NCI-H82 treated with DMSO at 0.1 percent for 48 hours (cell line): ENCODE measurements at regions not wholly inside any gene's neighbourhood (a gene's known extent, or its start where the extent isn't known, plus 50 kb on each side); places are given as distances from the start of the nearest gene placed in this dataset.
"Not testable (repeated sequence)": the region's sequence is repeated elsewhere in the genome, so short reads cannot be mapped to it uniquely, and the experiment has no call there.

ENCODE experiments used
- DNase-seq: peaks from one replicate; lab custom pipeline; 2025; ENCODE audit not compliant: unreplicated experiment; lab: John Stamatoyannopoulos, UW

DNA sequence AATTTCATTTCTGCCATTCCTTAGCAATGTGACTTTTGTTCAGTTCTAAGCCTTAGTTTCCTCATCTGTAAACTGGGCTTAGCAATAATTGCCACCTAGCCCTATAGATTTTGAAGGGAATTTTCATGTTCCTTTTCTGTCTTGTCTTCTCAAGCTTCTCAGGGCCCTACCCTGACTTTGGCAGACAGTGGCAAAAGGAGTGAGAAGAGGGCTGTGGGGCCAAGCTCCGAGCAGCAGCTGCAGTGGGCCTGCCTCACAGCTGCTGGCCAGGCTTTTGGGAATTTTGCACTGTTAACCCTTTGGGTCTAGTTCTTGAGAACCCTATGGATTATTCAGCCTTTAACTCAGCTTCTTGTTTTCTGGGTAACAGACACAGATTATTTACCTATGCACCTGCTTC lies 67.6 kb upstream of the IGSF1 start:
- no peak for DNase-seq

DNA sequence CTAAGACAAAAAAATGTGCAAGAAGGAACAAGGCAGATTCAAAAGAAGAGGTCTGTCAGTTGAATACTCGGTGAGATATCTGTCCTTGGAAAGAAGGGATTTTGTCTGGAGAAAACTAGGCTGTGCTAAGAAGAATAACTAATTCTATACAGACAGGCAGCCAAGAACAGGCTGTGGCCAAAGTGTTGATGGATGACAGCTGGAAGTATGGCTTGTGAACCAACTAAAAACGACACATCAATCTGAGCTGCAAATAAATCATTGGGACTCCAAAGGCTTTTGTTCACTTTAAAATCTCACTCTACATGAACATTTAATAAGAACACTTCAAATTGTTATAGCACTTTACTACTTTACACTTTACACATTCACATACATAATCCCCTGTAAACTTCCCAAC lies 70.5 kb upstream of the IGSF1 start:
- DNase-seq = no peak

DNA sequence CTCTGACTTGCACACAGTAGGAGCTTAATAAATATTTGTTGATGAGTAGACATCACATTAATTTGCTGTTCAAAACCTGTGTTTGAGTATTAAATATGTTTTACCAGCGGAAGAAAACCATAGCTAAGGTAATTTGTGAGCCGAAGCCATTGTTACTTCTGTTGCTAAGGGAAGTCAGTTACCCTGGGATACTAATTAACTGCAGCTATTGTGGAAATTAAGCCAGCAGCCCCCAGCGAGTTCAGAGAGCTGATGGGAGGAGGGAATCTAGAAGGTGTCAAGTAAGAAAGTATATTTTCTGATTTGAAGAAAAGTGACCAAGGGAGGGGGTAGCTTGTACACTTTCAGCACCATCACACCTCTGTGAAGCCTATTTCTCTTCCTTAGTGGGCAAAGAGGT lies 76.7 kb upstream of the IGSF1 start:
- DNase-seq = no peak

DNA sequence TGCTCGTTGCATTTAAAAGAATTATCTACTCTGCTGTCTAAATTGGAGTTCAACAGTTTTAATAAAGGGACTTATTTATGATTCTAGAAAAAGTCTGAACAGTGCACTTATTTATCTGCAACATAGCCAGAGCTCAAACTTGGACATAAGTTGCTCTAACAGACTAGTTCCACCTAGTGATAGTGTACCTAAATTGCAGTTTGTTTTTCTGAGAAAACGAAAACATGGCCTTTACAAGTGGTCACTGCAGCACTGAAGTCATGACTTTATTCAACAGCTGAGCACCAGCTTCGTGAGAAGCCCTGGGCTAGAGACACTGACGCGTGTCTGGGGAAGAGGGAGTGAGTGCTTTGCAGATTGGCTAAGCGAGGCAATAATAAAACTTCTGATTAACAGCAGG lies 77.3 kb upstream of the IGSF1 start:
- no peak for DNase-seq

DNA sequence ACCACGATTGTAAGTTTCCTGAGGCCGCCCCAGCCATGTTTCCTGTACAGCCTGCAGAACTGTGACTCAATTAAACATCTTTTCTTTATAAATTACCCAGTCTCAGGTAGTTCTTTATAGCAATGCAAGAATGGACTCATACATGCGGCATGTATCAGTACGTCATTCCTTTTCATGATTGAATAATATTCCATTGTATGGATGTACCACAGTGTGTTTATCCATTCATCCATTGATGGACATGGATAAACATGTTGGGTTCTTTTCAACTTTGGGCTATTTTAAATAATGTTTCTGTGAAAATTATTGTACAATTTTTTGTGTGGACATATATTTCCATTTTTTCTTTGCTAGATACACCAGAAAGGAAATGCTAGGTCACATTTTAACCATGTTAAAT lies 99.2 kb upstream of the IGSF1 start:
- no peak for DNase-seq

DNA sequence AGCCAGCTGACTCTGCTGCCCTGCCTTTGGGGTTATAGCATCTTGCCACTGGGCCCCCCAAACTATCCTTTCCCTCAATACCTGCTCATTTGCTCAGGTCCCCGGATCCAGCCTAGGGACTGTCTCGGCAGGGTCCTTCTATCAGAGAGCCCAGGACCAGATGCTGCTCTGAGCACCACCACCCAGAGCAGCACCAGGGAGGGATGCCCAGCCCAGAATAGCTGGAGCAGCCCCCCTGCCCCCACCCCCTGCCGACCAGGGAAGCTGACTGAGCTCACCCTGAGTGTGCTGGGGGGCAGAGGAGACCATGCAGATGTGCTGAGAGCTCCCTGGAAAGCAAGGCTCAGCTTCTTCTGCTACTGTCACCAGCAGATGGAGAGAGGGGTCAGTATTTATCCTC lies 103.6 kb upstream of the IGSF1 start:
- no peak for DNase-seq

DNA sequence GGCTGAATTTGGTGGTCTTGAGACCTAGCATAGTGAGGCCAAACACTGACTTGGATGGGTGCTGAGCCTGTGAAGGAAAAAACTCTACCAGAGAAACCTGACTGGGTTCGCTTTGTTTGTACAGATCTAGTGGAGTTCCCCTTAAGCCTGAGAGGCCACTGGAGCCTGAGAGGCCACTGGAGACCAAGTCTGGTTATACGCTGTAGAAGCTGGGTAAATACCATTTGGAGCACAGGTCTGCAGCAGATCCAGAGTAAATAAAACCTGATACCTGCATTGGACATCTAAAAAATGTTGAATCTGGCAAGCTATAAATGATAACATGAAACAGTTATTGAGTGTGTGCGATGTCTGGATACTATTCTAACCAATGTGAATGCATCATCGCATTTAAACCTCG lies 104.3 kb upstream of the IGSF1 start:
- no peak for DNase-seq

DNA sequence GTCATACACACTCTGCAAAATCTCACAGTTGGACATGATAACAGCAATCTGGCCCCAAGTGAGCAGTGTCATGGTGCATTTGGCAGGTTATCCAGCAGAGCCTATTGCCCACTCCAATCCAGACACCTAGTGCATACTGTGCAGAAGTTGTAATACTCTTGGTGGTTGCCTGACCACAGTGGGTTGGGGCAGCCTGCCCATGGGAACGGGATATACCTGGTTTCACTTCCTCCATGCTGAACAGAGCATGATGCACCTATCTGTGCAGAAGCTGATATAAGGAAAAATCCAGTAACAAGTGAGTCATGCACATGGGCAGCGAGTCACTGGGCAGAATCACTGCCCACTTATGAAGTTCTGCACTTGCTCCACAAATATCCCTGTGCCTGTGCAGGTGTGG lies 105.3 kb upstream of the IGSF1 start:
- DNase-seq = no peak

DNA sequence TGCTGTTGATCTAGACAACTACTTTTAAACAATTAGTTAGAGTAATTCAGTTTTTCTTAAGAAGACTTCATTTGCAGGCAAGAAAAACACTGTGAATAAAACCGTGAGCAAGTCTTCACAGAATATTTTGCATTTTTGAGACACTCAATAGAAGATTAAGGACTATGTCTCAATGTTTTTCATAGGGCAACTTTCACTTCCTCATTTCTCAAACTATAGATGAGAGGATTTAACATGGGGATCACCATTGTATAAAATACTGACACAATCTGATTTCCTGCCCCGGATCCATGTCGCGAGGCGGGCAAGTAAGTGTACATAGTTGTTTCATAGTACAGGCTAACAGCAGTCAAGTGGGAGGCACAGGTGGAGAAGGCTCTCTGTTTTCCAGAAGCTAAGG lies 108.8 kb upstream of the IGSF1 start:
- no peak for DNase-seq

DNA sequence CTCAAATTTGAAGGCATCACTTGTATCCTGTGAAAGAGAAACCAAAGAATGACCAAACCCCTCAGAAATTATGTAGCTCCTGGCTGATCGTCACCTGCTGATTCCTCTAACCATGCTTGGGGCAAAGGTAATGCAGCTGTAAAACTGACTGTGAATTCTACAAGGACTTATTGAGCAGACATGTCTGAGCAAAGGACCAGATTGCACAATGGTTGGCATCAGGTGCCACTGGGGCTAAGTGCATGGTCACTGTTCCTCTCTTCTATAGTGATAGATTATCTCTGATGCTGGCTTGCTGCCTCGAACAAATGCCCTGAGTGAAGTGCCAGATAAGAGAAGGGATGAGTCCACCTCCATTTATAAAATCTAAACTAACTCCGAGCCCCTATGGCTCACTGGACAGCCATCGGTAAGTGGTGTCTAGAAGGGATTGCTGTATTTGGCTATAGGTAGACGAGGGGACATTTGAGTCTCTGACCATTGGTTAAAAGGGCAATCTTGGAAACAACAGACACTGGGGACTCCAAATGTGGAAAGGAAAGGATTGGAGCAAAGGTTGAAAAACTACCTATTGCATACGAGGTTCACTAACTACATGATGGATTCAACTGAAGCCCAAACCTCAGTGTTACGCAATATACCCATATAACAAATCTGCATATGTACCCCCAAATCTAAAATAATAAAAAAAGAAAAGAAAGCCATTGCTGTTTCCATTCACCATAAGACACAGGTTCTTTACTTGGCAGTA lies 110.7 kb upstream of the IGSF1 start:
- DNase-seq = no peak

DNA sequence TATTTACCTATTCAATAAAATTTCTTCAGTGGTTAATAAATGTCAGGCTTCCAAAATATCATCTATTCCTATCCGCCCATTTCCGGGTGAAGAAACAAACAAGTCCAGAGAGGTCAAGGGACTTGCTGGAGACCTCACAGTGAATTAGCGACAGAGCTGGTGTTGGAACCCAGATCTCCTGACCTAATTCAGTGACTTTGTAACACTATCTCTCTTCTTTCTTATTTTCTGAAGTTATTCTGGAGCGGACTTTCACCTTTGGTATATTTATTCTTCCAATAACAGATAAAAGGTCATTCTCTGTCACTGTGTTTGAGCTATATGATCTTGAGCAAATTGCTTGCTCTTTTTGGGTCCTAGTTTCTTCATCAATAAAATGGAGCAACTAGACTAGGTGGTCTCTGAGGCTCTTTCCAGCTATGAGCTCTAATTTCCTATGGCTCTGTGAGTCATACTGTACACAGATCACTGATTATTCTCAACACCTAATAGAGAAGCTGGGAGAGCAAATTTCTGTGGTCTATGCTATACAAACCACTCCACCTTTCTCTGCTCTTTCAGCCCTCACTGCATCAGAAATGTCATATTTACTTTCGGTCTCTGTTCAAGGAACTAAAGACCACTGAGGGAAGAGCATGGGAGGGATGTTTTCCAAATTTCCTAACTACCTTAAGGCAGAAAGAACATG lies 113.2 kb upstream of the IGSF1 start:
- no peak for DNase-seq

DNA sequence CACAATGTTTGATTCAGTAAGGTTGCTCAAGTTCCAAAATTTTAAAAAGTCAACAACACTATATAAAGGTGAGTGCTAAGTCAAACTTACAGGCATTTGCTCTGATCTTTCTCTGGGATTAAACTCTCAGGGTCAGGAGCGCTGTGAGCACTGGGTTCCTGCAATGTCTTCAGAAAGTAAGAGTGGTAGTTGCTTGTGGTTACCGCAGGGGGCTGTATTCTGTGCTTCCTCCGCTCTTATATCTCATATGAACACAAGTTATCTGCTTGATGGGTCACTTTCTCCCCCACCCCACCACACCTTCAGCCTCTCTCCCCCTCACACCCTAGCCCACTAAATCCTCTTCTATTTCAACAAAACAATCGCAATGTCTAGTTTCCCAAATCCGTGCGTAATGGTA lies 116.4 kb upstream of the IGSF1 start:
- peak; percentile 2 for DNase-seq

DNA sequence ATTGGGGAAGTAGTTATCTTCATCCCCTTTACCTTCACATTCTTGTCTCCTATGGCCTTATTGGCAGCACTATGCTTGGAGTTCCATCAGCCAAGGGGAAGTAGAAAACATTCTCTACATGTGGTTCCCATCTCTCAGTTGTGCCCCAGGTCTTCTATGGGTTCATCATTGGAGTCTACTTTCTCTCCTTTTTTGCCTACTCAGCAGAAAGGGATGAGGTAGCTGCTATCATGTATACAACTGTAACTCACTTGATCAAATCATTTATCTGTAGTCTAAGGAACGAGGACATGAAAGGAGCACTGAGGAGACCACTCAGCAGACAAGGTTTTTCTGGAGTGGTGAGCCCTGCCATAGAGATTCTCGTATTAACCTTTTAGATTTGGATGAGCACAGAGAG lies 119.0 kb upstream of the OR13H1 start:
- DNase-seq = no peak

DNA sequence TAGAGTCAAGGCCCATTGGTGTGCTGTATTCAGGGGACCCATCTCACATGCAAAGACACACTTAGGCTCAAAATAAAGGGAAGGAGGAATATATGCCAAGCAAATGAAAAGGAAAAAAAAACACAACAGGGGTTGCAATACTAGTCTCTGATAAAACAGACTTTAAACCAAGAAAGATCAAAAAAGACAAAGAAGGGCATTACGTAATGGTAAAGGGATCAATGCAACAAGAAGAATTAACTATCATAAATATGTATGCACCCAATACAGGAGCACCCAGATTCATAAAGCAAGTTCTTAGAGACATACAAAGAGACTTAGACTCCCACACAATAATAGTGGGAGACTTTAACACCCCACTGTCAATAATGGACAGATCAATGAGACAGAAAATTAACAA lies 113.4 kb upstream of the OR13H1 start:
- DNase-seq = not testable (repeated sequence)

DNA sequence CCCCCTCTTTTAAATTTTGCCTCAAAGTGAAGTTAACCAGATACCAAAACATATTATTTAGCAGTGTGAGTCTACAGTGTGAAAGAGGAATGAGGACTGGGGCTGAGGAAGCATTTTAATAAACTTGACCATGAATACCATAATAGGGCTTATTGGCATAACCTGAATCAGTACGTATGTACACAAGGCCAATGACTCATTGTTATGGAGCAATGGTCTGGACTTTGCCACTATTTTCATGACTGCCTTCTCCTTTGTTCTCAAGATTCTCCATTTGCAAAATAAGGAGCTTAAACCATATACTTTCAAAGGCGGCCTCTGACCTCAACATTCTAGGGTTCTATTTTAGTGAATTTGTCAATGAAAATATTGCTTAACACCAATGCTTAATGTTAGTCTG lies 102.8 kb upstream of the OR13H1 start:
- DNase-seq = no peak

DNA sequence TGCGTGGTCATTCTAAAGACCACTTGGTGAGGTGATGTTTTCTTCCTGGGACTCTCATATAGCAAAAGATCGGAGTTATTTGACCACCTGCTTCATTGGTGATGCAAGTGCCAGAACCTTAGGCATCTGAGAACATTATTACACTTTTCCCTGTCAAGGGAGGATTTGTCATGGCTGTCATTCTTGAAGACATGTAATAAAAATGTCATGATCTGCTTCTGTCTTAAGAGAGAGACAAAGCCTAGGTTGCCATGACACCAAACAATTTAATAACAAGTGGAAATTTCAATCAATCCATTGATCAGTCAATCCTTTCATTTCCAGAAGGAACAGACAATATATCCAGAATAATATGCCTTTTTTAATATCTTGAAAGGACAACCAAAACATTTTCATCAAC lies 97.9 kb upstream of the OR13H1 start:
- no peak for DNase-seq

DNA sequence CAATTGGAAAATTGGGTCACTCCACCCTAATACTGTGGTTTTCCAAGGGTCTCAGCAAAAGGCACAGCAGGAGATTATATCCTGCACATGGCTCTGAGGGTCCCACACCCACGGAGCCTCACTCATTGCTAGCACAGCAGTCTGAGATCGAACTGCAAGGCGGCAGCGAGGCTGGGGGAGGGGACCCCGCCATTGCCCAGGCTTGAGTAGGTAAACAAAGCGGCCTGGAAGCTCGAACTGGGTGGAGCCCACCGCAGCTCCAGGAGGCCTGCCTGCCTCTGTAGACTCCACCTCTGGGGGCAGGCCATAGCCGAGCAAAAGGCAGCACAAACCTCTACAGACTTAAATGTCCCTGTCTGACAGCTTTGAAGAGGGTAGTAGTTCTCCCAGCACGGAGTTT lies 82.0 kb upstream of the OR13H1 start:
- not testable (repeated sequence) for DNase-seq

DNA sequence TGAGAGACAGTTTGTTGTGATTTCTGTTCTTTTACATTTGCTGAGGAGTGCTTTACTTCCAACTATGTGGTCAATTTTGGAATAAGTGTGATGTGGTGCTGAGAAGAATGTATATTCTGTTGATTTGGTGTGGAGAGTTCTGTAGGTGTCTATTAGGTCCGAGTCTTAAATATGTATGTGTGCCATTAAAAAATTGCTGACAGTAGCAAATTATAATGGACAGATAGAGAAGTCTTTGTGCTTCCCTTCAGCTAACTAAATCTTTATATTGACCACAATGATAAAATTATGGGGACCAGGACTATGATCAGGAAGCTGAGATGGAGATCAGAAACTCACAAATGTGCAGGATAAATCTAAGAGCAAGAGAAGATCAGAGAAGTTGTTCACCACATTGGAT lies 70.1 kb upstream of the OR13H1 start:
- DNase-seq = not testable (repeated sequence)

DNA sequence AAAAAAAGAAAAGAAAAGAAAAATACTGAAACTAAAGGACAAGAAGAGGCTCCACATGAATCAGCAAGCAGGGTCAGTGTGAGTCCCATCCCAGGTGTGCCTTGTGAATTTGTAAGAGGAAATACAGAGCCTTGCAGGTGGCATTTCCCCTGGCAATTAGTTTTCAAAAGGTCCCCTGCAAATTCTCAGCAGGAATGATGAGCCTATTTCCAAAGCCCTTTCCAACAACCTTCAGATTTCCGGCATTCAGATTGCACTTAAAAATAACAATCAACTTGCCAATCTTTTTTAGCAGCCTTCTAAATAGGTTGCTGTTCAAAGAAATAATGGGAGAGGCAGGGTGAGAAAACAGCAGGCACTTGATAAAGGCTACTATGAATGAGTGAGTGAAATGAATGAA lies 66.4 kb upstream of the OR13H1 start:
- DNase-seq = no peak
